NCI-H2196 treated with DMSO at 0.1 percent for 48 hours (cell line): ENCODE measurements at regions not wholly inside any gene's neighbourhood (a gene's known extent, or its start where the extent isn't known, plus 50 kb on each side); places are given as distances from the start of the nearest gene placed in this dataset.

ENCODE experiments used
- DNase-seq: peaks from one replicate; lab custom pipeline; 2025; ENCODE audit not compliant: unreplicated experiment; lab: John Stamatoyannopoulos, UW

GRCh38 chr18:74023220-74023619, 124.4 kb downstream of the FBXO15 start:
- DNase-seq = no peak

DNA sequence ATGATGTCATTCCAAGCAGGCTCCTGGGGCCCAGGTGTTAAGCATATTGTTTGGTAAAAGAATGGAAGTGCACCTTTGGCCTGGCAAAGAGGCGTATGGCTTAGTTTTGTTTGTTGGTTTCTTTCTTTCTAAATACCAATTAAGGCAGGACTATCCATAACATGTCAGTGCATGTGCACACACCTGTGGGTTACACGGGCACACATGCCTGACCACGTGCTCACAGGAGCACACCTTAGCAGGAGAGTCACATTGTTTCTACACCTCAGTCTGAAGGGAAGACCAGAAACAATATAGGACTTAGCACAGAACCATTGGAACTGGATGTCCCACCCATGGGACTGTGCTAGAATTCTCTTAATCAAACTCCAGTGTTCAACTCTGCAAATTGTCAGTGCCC, 127.8 kb downstream of the FBXO15 start:
- no peak for DNase-seq

DNA sequence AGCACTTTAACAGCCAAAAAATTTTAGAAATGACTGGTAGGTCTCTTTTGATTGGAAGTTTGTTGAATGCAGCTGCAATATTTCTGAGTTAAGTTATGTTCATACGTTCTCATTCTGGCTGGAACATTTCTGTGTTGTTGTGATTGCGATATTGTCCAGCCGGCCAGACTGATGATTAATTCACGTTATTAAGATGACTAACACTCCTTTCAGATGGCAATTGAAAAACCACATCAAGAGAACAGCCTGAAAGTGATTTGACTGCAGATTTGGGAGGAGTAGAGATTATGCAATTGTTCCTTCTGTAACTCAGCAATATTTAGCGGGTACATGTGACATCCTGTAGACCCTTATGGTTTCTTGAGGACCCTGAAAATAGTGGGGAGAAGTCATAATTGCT, 133.7 kb downstream of the FBXO15 start:
- DNase-seq = no peak

DNA sequence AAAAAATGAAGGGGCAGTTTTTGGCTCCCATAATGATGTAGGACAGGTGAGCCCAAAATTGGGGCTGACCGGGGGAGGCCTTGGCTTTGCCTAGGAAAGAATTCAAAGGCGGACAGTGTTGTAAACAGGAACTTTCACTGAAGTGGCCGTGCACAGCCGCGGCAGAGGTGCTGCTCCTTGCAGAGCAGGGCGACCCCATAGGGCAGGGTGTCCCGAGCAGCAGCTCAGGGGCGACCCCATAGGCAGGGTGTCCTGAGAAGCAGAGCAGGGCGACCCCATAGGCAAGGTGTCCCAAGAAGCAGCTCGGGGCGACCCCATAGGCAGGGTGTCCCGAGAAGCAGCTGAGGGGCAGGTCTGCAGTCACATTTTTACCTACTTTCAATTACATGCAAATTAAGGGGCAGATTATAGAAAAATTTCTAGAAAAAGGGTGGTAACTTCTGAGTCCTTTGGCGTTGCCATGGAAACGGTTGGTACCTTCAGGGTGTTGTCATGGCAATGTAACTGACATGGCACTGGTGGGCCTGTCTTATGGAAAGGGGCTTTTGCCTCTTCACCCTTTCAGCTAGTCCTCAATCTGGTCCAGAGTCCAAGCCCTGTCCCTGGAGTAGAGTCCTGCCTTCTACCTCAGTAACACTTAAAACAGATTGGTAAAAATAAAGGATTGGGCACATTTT, 134.5 kb downstream of the FBXO15 start:
- DNase-seq = no peak

DNA sequence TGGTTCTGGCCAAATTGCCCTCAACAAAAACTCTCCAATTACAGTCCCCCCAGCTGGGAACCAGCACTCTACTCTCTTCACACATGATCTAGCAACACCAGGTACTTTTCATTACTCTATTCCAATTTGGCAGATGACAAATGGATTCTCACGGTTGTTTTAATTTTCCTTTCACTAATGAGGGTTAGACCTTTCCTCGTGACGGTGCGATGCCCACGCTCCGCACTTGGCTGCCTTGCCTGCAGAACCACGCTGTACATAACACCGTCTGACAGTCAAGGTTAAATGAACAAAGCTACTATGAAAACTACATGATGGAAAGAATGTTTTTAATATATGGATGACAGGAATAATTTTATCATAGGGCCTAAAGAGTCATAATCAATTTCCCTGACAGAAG, 141.5 kb downstream of the FBXO15 start:
- DNase-seq = no peak

- no peak for DNase-seq
Observed at GRCh38 chr18:74005320-74006109, 142.1 kb downstream of the FBXO15 start.

- DNase-seq = no peak
Observed at GRCh38 chr18:73992242-73993022, 155.2 kb downstream of the FBXO15 start.

- no peak for DNase-seq
Observed at GRCh38 chr18:73991570-73991969, 156.1 kb downstream of the FBXO15 start.

DNA sequence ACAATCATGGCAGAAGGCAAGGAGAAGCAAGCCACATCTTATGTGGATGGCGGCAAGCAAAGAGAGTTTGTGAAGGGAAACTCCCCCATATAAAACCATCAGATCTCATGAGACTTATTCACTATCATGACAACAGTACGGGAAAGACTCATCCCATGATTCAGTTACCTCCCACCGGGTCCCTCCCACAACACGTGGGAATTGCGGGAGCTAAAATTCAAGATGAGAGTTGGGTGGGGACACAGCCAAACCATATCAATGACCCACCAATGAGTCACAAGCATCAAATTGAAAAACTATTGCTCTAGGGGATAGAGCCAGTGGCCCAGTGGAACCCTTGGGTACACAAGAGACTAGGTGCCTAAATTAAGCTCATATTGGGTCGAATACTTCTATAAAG, 157.4 kb downstream of the FBXO15 start:
- no peak for DNase-seq

GRCh38 chr18:73987247-73987980, 160.2 kb downstream of the FBXO15 start:
- no peak for DNase-seq

DNA sequence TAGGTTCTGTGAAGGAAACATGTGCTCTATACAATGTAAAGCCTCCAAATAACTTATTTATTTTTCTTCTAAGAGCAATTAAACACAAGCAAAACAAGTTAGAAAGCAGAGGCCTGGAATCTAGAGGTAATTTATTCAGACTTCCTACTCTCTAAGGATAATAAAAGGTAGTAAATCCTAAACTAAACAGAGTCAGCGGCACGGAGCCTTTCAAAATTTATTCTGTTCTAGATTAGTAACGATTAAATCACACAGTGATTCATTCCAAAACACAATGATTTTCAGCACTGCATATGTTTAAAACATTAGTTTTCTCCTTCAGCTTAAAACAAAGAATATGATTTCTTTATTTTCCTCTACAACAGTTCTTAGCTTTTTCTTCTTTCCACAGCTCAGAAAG, 160.9 kb downstream of the FBXO15 start:
- DNase-seq = no peak

DNA sequence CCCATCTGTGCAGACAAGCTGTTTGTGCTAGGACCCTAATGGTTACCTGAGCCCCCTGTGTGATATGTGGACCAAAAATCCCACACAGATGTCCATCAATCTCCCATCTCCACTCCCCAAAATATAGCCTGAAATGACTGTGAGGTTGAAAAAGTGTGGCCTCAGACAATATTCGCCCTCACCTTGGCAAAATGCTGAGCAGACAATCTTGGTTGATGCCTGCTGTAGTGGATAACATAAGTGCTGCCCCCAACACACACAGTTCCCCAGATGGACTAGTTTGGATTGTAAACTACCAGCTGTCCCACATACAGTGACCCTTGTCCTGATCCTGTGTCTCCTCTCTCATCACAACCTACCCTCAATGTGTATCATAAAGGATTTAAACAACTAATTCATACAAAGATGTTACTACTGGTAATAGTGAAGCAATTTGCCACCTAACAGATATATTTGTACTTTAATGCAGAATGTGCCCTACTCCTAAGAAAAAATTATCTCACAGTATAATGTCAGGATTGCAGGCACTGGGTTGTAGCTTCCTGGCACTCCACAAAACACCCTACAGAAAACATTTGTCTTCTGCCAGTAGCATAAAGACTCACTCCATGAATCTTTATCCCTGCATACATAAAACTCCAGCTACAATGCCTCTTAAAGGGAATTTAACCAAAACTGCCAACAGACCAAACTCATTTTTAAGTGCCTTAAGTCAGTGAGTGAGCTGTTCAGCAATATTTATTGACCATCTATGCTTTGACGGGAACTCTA, 161.6 kb downstream of the FBXO15 start:
- no peak for DNase-seq

DNA sequence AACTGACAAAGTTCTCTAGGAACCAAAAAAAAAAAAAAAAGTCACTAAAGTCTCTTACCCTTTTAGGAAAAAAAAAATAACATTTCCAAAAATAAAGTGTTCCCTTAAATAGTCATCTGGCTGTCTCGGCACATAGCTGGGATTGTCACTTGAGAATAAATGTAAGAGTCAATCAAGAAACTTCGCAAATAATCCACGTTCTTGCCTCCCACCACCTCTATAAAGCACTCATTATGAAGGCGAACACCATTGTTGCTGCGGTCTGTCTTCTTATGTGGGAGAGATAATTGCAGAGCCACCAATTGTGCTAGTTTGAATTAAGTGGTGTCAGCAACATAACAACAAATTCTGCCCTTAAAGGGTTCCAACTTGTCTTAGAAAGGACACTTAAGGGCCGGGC, 163.7 kb downstream of the FBXO15 start:
- no peak for DNase-seq

- DNase-seq = no peak
Observed at GRCh38 chr18:73983496-73983895, 164.1 kb downstream of the FBXO15 start.

- no peak for DNase-seq
Observed at GRCh38 chr18:73981796-73982195, 165.8 kb downstream of the FBXO15 start.

DNA sequence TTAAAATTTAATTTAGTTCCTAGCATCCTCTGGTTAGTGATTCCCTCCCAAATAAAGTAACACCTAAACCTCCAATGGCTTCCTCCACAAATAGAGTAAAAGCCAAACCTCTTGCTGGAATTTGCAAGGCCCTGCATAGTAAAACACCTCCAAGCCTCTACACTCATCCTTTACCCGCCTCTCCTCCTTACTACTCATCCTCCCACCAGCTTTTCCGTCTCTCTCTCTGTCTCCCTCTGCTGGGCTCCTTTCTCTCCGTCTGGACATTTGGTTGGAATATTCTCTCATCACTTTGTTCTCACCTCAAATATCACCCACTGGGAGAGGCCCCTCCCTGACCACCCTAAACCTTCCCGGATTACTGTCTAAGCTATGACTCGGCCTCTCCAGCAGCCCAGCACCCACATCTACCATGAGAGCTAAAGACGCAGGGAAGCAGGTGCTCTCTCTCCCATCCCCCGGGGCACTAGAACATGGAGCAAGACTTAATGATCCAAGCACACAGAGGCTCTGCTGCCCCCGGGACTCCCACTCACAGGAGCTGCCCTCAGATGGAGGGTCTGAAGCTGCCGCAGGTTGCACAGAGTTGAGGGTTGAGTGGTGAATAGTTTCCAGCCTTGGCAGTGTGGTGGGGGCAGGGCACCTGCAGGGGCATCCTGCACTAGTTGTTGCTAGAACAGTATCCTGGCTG, 167.2 kb downstream of the FBXO15 start:
- DNase-seq = peak; percentile 3

DNA sequence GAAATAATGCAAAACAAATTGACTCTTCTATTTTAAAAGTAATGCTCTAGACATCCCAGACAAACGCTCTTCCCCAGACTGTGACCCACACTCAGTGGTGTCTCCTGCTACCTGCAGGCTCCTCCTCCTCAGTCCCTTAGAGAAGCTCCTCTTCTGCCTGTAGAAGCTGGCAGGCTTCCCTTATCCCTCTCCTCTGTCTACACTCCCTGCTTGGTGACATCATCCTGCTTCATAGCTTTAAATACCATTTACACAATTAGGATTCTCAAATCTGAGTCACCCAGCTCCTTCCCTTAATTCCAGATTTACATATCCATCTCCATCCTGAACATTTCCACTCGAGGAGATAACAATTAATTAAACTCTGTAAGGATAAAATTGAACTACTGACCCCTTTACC, 167.9 kb downstream of the FBXO15 start:
- no peak for DNase-seq

DNA sequence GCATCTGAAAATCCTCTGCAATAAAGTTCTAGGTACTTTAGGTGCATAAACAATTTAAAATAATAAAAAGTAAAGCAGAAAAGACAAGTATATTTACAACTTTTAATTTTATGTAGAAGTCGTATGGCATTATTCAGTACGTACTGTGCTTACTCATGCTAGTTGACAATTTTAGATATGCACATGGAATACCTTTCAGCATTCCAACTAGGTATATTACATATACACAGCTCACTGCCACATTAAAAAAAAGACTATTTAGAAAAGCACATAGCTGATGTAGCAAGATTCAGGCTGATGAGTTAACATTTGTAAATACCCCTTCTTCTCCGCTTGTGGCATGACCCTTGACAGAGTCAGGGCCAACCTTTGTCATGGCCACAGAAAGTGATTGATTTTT, 171.2 kb downstream of the FBXO15 start:
- no peak for DNase-seq

DNA sequence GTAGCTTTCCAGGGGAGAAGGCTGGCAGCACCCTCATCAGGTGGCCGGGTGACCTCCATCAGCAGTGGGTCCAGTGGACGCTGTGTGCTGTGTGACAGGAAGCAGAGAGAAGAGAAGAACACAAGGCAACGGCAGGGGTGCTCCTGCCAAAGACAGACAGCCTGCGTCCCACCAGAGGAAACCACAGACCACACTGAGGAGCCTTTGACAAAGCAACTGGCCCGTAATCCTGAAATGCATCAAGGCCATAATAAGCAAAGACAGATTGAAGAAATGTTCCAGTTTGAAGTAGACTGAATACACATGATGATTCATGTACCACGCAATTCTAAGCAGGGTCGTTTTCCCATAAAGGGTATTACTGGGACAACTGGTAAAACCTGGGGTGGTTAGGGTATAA, 172.4 kb downstream of the FBXO15 start:
- no peak for DNase-seq

DNA sequence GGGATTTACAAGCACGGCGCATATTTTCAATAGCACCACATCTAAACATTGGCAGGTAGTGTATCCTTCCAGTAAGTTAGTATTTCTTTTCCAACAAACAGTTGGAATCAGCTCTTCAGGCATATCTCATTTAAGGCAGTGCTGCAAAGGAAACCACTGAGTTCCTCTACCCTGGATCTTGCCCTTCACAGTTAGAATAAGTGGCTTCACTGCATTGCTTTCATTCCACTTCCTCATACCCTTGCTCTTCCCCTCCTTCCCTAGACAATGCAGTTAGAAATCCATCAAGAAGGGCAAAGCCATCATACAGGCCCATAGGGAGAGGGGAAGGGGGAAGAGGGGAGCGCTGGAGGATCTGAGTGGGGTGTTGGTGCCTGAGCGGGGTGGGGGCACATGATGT, 173.7 kb downstream of the FBXO15 start:
- DNase-seq = no peak
